ENCODE measurements at regions not wholly inside any gene's neighbourhood (a gene's known extent, or its start where the extent isn't known, plus 50 kb on each side); places are given as distances from the start of the nearest gene placed in this dataset.
"Not testable (repeated sequence)": the region's sequence is repeated elsewhere in the genome, so short reads cannot be mapped to it uniquely, and the experiment has no call there.

GRCh38 chr14:99006276-99006675, 265.7 kb downstream of the BCL11B start:
- no peak for DNase-seq

DNA sequence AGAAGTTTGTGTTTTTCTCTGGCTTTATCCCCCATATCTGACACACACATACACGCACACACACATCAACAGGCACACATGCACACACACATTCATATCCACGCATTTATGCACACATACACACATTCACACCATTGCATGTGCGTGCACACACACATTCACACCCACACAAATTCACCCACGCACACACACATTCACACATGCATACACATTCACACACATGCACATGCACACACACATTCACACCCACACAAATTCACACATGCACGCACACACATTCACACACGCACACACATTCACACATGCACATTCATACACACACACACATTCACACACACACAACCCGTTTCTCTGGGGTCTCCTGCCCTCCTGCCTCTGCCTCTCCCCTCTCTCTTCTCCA, 264.2 kb downstream of the BCL11B start:
- DNase-seq = no peak

GRCh38 chr14:99009871-99010270, 262.1 kb downstream of the BCL11B start:
- DNase-seq = no peak

DNA sequence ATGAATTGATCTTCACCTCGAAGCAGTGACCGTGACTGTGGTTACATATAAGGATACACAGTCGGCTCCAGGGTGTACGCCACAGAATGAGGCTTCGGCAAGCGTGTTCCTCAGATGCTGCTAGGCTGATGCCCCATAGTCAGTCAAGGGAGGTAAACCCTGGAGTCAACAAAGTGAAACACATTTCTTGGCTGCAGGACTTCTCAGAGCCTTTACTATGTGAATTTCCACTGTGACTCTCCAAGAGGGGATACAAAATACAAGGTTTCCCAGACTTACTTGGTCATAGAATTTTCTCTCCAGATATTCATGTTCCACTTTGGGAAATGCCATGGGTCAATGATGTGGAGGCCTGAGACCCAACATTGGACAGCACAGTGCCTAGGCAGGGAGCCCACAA, 260.6 kb downstream of the BCL11B start:
- no peak for DNase-seq

DNA sequence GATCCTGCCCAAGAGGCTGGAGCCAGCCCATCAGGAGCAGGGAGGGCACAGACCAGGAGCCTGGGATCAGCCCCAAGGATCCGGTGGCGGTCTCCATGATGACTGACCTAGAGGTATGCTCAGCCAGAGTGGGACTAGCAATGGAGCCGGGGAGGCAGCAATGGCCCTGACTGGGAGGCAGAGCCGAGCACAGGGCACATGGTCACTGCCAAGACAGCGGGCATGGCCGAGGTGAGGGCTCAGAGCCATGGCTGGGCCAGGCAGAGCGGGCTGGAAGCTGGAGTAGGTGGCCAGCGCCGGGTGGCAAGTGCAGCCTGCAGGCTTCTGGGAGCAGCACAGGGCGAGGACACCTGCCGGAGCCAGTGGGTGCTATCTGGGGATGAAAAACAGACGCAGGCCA, 259.3 kb downstream of the BCL11B start:
- DNase-seq = no peak

- DNase-seq = no peak
Observed at GRCh38 chr14:99015833-99016232, 256.2 kb downstream of the BCL11B start.

- no peak for DNase-seq
Observed at GRCh38 chr14:99023371-99023770, 248.6 kb downstream of the BCL11B start.

DNA sequence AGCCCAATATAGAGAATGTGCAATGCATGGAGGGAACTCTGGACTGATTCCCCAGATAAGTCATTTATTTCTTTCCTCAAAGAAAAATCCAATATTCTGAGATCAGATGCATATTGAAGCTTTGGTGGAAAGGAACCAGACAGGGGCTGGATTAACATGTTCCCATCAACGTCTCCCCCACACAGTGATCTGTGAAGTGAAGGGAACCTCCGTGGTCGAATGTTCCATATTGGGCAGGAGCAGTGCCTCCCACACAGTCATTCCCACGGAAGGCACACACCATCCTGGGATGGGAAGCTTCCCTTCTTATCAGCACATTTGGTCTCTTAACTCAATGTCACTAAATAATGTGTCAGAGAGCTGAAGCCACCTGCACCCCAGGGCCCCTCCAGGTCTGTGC, 247.1 kb downstream of the BCL11B start:
- DNase-seq = no peak

DNA sequence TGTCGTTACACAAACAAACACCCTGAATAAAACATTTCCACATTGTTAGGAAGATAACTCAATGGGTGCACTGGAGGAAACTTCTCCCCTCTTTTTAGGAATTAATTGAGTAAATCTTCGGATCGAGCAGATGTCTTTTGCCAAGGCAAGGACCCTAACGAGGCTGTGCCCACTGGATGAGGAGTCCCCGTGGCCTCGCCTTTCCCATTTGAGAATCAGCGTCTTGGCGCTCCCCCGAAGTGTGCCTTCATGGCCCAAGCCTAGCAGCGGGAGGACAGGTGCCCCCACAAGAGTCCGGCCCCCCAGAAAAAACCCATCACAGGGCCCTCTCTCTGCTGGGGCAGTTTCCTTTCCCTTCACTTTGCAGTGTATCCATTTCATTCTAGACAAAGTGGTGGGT, 246.6 kb downstream of the BCL11B start:
- DNase-seq = no peak

GRCh38 chr14:99026471-99026870, 245.5 kb downstream of the BCL11B start:
- no peak for DNase-seq

DNA sequence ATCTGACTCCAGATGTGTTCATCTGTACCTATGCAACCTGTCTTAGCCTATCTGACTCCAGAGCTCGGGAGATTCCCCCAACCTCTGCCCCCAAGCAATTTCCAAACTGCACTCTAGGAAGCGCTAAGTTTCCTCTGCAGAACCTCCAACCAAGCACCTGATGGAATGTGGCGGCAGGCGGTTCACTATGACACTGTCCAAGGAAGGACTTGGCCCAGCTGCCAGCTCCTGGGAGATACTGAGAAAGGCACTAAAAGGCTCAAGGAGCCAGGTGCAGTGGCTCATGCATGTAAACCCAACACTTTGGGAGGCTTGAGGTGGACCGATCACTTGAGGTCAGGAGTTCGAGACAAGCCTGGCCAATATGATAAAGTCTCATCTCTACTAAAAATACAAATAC, 244.0 kb downstream of the BCL11B start:
- DNase-seq = no peak

DNA sequence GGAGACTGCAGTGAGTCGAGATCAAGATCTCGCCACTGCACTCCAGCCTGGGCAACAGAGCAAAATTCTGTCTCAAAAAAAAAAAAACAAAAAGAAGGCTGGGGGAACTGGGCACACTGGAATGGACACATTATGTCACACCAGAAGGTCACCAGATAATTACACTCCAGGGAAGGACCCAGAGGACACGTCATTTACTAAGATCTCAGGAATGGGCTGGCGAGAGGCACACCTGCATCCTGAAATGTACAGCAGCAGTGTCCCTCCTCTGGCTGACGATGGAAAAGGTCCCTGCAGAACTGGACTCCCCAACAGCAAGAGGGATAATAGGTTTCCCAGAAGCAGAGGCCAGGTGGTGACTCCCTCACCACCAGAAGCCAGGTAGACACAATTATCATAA, 243.5 kb downstream of the BCL11B start:
- no peak for DNase-seq

DNA sequence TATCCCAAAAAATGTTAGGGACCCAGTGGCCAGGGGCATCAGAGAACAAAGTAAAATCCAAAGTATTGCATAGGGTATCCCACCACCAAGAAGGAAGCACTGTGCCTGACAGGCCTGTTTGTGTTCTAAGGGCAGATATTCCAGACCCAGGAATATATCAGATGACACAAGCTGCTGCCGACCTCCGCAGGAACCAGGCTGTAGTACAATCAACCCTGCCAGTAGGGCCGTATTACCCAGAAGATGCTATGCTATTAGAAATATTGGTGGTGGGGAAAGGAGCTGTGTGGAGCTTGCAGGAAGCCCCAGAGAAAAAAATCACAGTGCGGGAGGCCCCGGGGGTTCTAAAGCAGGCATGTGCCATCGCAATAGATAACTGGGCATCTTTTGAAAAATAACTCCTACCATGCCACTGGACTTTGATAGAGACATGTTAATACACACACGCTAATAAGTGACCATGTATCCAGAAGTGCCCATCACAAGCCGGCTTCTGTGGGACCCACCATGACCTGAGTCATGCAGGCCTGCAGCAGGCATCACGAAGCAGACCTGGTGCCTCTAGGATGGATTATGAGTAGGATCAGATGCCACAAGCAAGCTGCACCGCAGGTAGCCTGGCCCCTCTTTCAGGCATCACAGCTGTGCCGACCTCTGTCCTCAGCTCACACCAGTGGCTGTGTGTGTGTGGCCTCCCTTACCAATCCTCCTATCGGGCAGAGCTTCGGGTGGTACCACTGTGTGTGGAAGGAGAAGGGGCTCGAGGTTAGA, 242.7 kb downstream of the BCL11B start:
- no peak for DNase-seq

DNA sequence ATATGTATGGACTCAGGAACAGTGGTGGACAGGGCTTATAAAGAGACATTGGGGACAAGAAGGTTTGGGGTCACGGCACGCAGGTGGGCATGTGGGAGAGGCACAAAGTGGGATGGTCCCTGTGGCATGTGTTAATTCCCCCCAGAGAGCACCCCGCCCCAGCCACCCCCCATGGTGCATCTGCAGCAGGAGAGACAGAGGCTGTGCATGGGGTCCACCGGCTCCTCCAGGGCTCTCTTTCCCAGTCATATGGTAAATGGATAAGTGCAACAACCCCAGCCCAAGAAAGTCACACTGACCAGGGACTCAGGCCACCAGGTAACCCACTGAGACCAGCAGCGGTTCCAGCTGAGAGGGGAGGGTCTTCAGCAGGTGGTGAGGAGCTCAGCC, 242.1 kb downstream of the BCL11B start:
- DNase-seq = no peak

- DNase-seq = no peak
Observed at GRCh38 chr14:99030454-99030853, 241.5 kb downstream of the BCL11B start.

DNA sequence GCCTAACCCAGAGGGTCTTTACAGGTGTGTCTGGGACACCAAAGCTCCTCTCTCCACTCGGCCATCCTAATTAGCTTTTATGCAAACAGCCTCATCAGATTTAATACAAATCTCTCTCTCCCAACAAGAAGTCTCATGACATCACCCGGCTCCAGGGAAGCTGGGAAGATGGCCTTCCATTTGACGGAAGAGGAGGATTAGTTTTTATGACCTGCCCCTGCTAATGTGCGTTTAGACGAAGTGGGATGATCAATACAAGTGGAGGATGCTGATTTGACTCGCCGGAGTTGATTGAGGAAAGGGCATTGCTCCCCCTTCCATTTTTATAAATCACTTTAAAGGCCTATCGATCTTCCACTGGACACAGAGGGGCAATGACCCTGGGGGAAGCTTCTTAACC, 239.2 kb downstream of the BCL11B start:
- no peak for DNase-seq

DNA sequence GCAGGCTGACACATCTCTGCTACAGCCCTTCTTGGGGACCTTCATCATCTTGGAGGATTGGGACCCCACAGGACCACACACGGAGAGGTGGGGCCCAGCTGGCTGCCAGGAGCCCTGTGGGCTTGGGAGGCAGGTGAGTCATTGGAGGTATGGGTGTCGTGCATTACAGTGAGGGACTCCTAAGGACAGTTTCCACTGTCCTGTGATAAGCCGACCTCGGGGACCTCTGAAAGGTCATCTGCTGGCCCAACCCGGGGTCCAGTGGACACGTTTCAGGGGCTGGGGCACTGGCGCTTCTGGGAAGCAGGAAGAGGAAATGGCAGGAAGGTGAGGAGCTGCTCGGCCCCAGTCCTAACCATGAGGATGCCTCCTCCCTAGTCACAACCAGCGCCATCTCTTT, 238.0 kb downstream of the BCL11B start:
- DNase-seq = no peak

DNA sequence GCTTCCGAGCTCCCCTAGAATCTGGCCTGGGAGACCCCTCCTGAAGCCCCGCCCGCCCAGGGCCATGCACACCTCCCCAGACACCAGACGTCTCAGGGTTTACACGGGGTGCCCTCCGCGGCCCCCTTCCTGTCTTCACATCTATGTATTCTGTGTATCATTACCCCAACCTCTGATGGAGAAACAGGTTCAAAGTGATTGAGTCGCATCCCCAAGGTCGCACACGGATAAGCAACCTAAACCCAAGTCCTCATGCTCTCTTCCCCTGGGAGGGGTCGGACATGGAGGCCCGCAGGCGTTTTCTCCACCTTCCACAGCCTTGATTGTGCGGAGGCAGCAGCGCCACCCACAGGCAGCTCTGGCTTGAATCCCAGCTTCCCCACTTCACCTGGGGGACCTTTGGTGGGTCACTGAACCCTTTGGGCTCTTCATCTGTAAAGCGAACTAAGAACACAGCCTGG, 237.3 kb downstream of the BCL11B start:
- no peak for DNase-seq

- DNase-seq = no peak
Observed at GRCh38 chr14:99035268-99035667, 236.7 kb downstream of the BCL11B start.

- DNase-seq = no peak
Observed at GRCh38 chr14:99035712-99036610, 236.0 kb downstream of the BCL11B start.

- DNase-seq = no peak
Observed at GRCh38 chr14:99036611-99037293, 235.2 kb downstream of the BCL11B start.

DNA sequence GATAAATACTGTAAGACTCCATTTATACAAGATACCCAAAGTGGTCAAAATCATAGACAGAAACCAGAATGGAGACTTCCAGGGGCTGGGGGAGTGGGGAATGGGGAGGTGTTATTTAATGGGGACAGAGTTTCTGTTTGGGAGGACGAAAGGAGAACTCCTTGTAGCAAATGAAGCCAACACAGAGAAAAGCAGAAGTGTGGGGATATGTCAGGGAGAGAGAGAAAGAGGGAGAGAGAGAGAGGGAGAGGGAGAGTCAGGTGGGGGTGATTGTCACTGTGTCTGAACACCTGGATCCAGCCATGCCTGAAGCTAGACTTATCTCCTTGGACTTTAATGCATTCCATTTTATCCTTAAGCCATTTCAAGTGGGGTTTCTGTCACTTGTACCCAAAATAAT, 234.7 kb downstream of the BCL11B start:
- not testable (repeated sequence) for DNase-seq

DNA sequence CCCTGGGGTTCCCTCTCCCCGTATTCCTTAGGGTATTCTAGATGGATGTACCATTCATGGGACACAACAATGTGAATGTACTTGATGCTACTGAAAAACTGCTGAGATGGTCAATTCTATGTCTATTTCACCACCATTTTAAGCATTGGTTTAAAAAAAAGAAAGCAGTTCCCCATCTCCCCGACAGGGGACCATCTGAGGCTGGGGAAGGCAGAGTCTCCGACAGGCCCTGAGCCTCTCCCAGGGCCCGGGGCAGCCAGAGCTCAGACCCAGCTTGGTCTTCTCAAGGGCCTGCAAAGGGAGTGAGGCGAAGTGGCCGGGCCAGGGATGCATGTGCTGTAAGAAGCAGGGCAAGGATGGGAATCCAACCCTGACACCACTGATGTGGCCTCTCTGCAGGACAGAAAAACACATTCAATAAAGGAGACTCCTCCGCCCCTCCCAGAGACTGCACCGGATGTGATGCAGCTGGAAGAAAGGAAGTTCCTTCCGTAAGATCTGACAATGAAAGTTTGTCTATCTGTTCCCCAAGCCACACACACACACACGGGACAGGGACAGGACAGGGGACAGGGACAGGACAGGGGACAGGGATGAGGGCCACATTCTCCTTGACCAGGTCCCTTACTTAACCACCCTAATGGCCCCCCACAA, 234.1 kb downstream of the BCL11B start:
- no peak for DNase-seq
